ENCODE measurements at regions not wholly inside any gene's neighbourhood (a gene's known extent, or its start where the extent isn't known, plus 50 kb on each side); places are given as distances from the start of the nearest gene placed in this dataset.

GRCh38 chr13:24074678-24075077, 85.8 kb upstream of the SPATA13 start:
- H3K4me3 ChIP-seq (replicated peaks; ENCODE audit: low read depth, low read length), result no peak overlapping the region
- TF ChIP-seq CTCF (IDR thresholded peaks at IDR 0.05; ENCODE audit: low read length, missing control alignments), result no peak
- DNase-seq (ENCODE audit: low read depth), result peak; percentile 39

- peak; percentile 18 for DNase-seq (ENCODE audit: low read depth)
- no peak overlapping the region for H3K4me3 ChIP-seq (replicated peaks; ENCODE audit: low read depth, low read length)
- no peak for TF ChIP-seq CTCF (IDR thresholded peaks at IDR 0.05; ENCODE audit: low read length, missing control alignments)
These were observed 85.2 kb upstream of the SPATA13 start for GRCh38 chr13:24075137-24075975.

- no peak for DNase-seq (ENCODE audit: low read depth)
- TF ChIP-seq CTCF (IDR thresholded peaks at IDR 0.05; ENCODE audit: low read length, missing control alignments), result no peak
- H3K4me3 ChIP-seq (replicated peaks; ENCODE audit: low read depth, low read length), result no peak overlapping the region
These were observed 84.4 kb upstream of the SPATA13 start for GRCh38 chr13:24076109-24076508.

- TF ChIP-seq CTCF (IDR thresholded peaks at IDR 0.05; ENCODE audit: low read length, missing control alignments), result no peak
- no peak for DNase-seq (ENCODE audit: low read depth)
- H3K4me3 ChIP-seq (replicated peaks; ENCODE audit: low read depth, low read length), result no peak overlapping the region
These were observed 83.9 kb upstream of the SPATA13 start for GRCh38 chr13:24076636-24077035.

GRCh38 chr13:24080134-24080533, 80.4 kb upstream of the SPATA13 start:
- no peak for DNase-seq (ENCODE audit: low read depth)
- no peak for TF ChIP-seq CTCF (IDR thresholded peaks at IDR 0.05; ENCODE audit: low read length, missing control alignments)
- no peak overlapping the region for H3K4me3 ChIP-seq (replicated peaks; ENCODE audit: low read depth, low read length)

- no peak for TF ChIP-seq CTCF (IDR thresholded peaks at IDR 0.05; ENCODE audit: low read length, missing control alignments)
- peak; percentile 52 for DNase-seq (ENCODE audit: low read depth)
- no peak overlapping the region for H3K4me3 ChIP-seq (replicated peaks; ENCODE audit: low read depth, low read length)
These were observed 79.1 kb upstream of the SPATA13 start for GRCh38 chr13:24081387-24081786.

GRCh38 chr13:24083141-24083540, 77.4 kb upstream of the SPATA13 start:
- DNase-seq (ENCODE audit: low read depth), result no peak
- no peak for TF ChIP-seq CTCF (IDR thresholded peaks at IDR 0.05; ENCODE audit: low read length, missing control alignments)

More at GRCh38 chr13:24083141-24083540, 77.4 kb upstream of the SPATA13 start:
- no peak overlapping the region for H3K4me3 ChIP-seq (replicated peaks; ENCODE audit: low read depth, low read length)
